ENCODE measurements at regions not wholly inside any gene's neighbourhood (a gene's known extent, or its start where the extent isn't known, plus 50 kb on each side); places are given as distances from the start of the nearest gene placed in this dataset.

GRCh38 chr2:75324861-75325284 is 125.6 kb upstream of the TACR1 start:
- no peak overlapping the region for H3K4me3 ChIP-seq
- ATAC-seq (no peak), DNase-seq (no peak)
- H3K9me3 ChIP-seq, result no peaks in the 10 kb centered on the region
- no peaks in the 10 kb centered on the region for H3K36me3 ChIP-seq (ENCODE audit: low read depth)
- intact Hi-C loops (cut with DNase I, micrococcal nuclease), result no loop called here
- H3K4me1 ChIP-seq (ENCODE audit: low read depth), result no peaks in the 10 kb centered on the region
- TF ChIP-seq CTCF (IDR thresholded peaks at IDR 0.05), result no peak

- intact Hi-C loops (cut with DNase I, micrococcal nuclease), result no loop called here
- TF ChIP-seq CTCF (IDR thresholded peaks at IDR 0.05), result no peak
- Histone ChIP-seq H3K9me3 (no peaks in the 10 kb centered on the region), H3K4me3 (no peak overlapping the region), H3K36me3 (ENCODE audit: low read depth) (no peaks in the 10 kb centered on the region), H3K4me1 (ENCODE audit: low read depth) (no peaks in the 10 kb centered on the region)
- no peak for ATAC-seq
- no peak for DNase-seq
Observed at GRCh38 chr2:75324141-75324540, 124.8 kb upstream of the TACR1 start.

GRCh38 chr2:75321599-75321922 is 122.2 kb upstream of the TACR1 start:
- no peaks in the 10 kb centered on the region for H3K36me3 ChIP-seq (ENCODE audit: low read depth)
- no peaks in the 10 kb centered on the region for H3K9me3 ChIP-seq
- H3K4me3 ChIP-seq, result no peak overlapping the region
- intact Hi-C loops (cut with DNase I, micrococcal nuclease), result no loop called here
- ATAC-seq (no peak), DNase-seq (no peak)
- no peak for TF ChIP-seq CTCF (IDR thresholded peaks at IDR 0.05)
- no peaks in the 10 kb centered on the region for H3K4me1 ChIP-seq (ENCODE audit: low read depth)

GRCh38 chr2:75320898-75321598 is 121.7 kb upstream of the TACR1 start:
- Histone ChIP-seq H3K4me1 (ENCODE audit: low read depth) (no peaks in the 10 kb centered on the region), H3K9me3 (no peaks in the 10 kb centered on the region), H3K4me3 (no peak overlapping the region), H3K36me3 (ENCODE audit: low read depth) (no peaks in the 10 kb centered on the region)
- ATAC-seq, result no peak
- intact Hi-C loops (cut with DNase I, micrococcal nuclease), result no loop called here
- TF ChIP-seq CTCF (IDR thresholded peaks at IDR 0.05), result no peak
- DNase-seq, result no peak

GRCh38 chr2:75319951-75320350 is 120.6 kb upstream of the TACR1 start:
- intact Hi-C loops (cut with DNase I, micrococcal nuclease), result no loop called here
- Histone ChIP-seq H3K4me3 (no peak overlapping the region), H3K36me3 (ENCODE audit: low read depth) (no peaks in the 10 kb centered on the region), H3K9me3 (no peaks in the 10 kb centered on the region), H3K4me1 (ENCODE audit: low read depth) (no peaks in the 10 kb centered on the region)
- no peak for TF ChIP-seq CTCF (IDR thresholded peaks at IDR 0.05)
- DNase-seq (no peak), ATAC-seq (no peak)

- intact Hi-C loops (cut with DNase I, micrococcal nuclease), result no loop called here
Observed at GRCh38 chr2:75317802-75318201, 118.5 kb upstream of the TACR1 start.

More at GRCh38 chr2:75317802-75318201, 118.5 kb upstream of the TACR1 start:
- no peak for DNase-seq
- Histone ChIP-seq H3K36me3 (ENCODE audit: low read depth) (no peaks in the 10 kb centered on the region), H3K4me1 (ENCODE audit: low read depth) (no peaks in the 10 kb centered on the region), H3K4me3 (no peak overlapping the region), H3K9me3 (no peaks in the 10 kb centered on the region)
- ATAC-seq, result no peak
- no peak for TF ChIP-seq CTCF (IDR thresholded peaks at IDR 0.05)
